ENCODE measurements at regions not wholly inside any gene's neighbourhood (a gene's known extent, or its start where the extent isn't known, plus 50 kb on each side); places are given as distances from the start of the nearest gene placed in this dataset.

DNA sequence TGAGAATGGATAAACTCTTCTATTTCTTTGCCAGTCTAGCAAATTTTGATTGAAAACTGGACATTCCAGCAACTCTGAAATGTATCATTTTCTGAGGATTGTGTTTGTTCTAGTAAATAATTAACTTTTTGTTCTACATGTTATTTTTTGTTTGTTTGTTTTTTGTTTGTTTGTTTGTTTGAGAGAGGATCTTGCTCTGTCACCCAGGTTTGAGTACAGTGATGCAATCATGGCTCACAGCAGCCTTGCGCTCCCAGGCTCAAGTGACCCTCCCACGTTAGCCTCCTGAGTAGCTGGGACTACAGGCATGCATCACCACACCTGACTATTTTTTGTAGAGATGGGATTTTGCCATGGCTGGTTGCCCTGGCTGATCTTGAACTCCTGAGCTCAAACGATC lies 65.2 kb upstream of the BARD1 start:
- TF ChIP-seq CTCF (conservative IDR thresholded peaks at IDR 0.05; ENCODE audit: low read length) (no peak), EZH2phosphoT487 (IDR thresholded peaks at IDR 0.05; ENCODE audit: borderline replicate concordance, low read depth, low read length) (no peak)
